NCI-H2227 treated with DMSO at 0.1 percent for 48 hours (cell line): ENCODE measurements at regions not wholly inside any gene's neighbourhood (a gene's known extent, or its start where the extent isn't known, plus 50 kb on each side); places are given as distances from the start of the nearest gene placed in this dataset.

ENCODE experiments used
- DNase-seq: peaks from one replicate; lab custom pipeline; 2025; lab: John Stamatoyannopoulos, UW

DNA sequence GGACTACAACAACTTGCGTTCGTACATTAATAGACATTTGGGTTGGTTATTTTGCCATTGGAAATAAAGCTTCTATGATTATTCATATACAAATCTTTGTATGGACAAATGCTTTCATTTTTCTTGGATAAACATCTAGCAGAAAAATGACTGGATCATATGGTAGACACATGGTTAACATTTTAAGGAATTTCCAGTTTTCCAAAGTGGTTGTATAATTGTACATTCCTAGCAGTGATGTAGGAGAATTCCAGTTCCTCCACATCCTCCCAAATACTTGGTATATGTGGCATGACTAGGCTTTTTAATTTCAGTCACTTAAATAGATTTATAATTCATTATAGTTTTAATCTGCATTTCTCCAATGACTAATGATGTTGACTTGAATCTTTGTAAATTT lies 246.2 kb upstream of the NCAM1 start:
- no peak for DNase-seq

DNA sequence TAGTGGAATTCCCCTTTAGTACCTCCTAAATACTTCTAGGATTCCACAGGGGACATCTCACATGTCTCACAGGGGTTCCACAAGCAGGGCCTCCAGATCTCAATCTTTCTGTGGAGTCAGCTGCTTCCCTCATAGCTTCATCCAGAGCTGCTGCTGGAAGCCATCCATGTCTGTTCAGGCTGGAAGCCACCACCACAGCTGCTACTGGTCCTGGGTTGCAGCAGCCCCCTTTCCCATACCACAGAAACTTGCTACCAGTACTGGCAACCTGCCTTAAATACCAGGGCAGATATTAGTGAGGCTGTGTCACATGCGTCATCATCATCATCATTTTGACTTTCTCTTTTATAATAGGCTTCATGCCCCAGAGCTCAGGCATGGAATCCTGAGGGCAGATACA lies 242.7 kb upstream of the NCAM1 start:
- DNase-seq = no peak

DNA sequence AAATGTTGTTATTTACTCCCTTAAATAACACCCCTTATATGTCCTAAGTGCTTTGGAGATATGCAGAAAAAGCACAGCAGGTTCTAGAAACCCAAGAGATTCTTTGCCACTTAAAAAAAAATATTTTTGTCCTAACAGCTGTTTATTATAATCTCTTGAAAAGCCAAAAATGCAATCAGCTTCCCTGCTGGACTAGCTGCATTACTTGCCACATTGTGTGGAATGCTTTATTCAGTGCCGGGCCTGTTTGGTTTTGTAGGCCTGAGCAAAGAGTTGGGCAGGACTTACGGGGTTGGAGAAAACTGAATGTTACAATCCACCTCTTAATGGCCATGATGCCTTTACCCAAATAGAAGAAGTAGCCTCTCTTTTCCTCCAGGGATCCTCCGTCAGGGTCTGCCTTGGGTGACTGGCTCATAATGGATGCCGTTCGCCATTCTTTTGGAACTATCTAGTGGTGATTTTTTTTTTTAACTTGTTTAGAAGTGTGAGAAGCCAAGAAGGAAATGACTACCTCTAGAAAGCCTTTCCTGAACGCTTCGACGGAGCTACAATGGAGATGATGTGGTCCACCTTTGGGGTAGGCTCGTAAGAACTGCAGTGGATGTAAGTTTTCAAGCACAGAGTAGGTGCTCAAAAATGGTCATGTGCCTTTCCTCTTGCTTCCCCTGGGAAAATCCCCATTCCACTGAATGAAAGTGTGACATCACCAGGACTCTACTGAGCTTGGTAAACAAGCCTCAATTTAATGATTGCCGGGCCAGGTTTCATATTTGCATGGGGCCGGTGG lies 241.3 kb upstream of the NCAM1 start:
- DNase-seq = no peak

GRCh38 chr11:112722148-112722547 lies 239.1 kb upstream of the NCAM1 start:
- no peak for DNase-seq

DNA sequence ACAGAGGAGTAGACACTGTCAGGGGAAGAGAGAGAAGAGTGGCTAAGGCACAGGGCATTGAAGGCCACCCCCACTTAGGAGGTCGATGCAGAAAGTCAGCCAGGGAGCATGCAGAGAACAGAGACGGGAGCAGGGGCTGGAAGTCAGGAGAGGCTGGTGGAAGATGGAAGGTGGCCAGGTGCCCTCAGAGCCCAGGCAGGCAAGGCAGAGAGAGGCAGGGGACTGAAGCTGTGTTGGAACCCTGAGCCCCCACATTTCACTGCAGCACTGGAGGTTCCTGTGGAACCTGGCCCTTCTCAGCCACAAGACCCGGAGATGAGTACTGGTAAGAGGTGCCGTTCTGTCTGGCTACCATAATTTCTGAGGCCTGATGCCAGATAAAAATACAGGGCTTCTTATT lies 238.3 kb upstream of the NCAM1 start:
- DNase-seq = no peak

DNA sequence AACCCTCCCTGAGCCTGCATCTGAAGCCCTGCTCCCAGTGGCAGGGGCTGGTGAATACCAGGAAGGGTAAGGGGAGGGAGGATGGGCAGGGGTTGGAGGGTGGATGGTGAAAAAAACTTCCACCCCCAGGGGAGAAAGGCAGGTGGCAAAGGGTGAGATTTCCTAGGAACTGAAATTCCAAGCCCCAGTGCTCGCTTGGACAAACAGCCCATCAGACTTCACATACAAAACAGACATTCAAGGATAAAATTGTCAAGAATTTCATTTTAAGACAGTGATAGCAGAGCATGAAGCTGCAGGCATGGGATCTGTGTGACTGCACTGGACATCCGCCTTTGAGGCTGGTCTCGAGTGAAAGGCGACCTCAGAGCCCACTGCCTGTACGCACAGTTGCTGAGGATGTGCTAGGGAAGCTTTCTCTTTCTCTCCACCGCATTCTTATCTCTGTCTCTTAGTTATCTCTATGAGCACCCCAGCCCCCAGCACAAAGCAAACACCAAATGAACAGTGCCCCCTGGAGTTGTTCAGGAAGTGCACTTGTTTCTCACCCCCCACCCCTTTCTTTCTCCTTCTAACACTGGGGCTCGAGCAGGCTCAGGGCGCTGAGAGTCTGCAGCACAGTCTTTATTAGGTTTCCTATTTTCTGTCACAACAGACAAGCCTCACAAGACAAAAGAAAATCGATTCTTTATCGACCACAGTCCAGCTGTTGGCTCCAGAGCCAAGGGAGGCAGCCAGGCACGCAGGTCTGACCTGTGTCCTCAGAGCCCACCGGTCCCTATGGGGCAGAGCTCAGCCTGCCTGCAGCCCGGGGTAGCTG lies 237.3 kb upstream of the NCAM1 start:
- DNase-seq = no peak

GRCh38 chr11:112724496-112724790 lies 236.8 kb upstream of the NCAM1 start:
- DNase-seq = no peak

- DNase-seq = no peak
These were observed 235.6 kb upstream of the NCAM1 start for GRCh38 chr11:112725636-112726035.

GRCh38 chr11:112727341-112727841 lies 233.8 kb upstream of the NCAM1 start:
- DNase-seq = no peak

GRCh38 chr11:112728288-112728687 lies 232.9 kb upstream of the NCAM1 start:
- DNase-seq = no peak

DNA sequence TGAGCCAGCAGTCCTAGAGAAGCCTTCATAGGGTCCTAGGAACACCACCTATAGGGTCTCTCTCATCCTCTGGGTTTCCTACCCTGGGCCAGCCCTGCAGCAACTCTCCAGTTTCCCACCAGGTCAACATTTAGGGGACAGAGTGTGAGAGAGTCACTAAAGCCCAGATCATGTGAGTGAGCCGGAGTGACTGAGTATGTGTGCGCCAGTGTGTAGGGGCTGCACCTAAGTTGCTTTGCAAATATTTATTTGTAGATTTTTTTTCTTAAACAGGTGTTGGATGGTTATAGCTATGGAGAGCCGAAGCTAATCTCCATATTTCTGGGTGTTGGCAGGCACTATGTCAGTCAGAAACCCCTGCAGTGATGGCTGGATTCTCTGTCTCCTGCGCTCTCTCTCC lies 232.5 kb upstream of the NCAM1 start:
- no peak for DNase-seq

GRCh38 chr11:112730591-112730990 lies 230.6 kb upstream of the NCAM1 start:
- DNase-seq = no peak

GRCh38 chr11:112731538-112731937 lies 229.7 kb upstream of the NCAM1 start:
- DNase-seq = no peak

DNA sequence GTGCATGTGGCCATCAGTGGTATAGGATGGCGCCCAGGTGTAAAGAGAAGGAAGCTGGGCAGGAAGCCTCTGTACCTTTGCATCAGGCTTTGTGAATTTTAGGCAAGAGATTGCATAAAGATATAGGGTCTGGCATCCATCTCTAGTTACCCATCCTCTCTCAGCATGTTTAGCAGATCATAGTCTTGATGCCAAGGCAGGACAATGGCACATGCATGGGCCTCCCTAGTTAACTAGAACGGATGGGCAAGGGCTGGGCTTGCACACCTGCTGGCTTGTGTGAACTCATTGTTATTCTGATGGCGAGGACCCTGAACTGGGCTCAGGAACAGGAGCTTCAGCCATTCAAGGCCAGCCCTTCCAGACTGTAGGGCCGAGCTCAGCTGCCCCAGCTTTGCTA lies 229.2 kb upstream of the NCAM1 start:
- no peak for DNase-seq

DNA sequence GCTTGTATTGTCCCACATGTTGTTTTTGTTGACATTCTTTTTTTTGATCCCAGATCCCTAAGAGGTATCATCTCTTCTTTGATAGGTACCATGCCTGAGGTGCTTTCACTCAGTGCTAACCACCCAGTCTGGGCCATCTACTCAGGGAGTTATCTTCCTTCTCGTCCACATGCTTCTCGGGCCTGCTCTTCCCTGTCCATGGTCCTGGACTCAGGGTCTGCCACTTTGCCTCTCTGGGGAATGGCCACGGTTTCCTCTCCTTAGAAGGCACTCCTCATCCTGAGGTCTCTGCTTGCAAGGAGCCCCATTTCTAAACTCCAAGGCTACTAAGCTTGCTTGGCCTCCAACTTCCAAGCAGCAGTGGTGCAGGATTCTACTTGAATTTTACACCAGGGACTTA lies 227.0 kb upstream of the NCAM1 start:
- DNase-seq = no peak

GRCh38 chr11:112735470-112735869 lies 225.8 kb upstream of the NCAM1 start:
- no peak for DNase-seq

DNA sequence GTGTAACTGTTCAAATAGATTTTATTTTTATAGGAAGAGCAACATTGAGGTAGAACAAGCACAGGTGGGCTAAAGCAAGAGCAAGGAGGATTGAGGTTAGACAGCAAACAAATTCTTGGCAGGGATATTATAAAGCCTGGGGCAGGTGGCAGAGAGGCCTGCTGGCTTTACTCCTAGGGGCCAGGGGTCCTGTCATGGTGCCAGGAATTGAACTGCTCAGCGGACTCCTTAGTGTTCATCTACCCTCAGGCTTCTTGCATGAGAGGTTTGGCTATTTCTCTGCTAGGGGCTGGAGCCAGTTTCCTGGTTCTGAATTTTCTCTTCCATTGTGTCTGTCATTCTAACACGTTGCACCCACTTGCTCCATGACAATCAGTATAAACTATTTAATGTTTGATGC lies 217.2 kb upstream of the NCAM1 start:
- DNase-seq = no peak

DNA sequence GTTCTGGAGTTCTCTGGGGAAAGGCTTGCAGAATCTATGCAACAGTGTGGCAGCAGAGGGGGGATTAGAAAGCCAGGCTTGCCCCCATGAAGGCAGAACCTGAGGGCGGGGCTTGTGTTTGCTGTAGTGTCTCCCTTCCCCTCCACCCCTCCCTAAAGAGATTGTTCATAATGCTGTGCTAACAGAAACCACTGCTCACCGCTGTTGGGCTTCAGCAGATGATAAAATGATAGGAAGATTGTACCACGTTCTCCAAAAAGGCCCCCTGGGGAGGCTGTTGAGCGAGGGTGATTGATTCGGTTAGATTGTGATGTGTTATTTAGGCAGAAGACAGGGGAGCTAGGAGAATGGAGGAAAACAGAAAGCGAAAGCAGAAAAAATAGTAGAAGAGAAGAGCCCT lies 215.2 kb upstream of the NCAM1 start:
- DNase-seq = no peak

DNA sequence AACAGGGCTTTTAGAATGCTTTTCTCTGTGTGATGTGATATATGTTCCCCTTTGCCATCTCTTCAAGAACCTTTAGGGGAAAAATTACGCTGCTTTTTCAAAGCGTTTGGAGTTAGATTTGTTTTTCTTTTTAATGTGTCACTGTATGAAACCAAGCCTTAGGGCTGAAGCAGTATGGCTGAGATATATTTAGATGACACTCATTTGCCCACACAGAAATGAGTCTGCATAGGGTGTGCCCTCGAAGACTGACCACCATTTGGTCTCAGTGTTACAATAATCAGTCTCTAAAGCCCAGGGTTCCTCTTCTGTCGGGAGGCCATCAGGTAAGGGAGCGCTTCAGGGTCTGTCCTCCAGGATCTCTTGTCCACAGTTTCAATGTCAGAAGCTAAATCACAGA lies 213.0 kb upstream of the NCAM1 start:
- DNase-seq = no peak

DNA sequence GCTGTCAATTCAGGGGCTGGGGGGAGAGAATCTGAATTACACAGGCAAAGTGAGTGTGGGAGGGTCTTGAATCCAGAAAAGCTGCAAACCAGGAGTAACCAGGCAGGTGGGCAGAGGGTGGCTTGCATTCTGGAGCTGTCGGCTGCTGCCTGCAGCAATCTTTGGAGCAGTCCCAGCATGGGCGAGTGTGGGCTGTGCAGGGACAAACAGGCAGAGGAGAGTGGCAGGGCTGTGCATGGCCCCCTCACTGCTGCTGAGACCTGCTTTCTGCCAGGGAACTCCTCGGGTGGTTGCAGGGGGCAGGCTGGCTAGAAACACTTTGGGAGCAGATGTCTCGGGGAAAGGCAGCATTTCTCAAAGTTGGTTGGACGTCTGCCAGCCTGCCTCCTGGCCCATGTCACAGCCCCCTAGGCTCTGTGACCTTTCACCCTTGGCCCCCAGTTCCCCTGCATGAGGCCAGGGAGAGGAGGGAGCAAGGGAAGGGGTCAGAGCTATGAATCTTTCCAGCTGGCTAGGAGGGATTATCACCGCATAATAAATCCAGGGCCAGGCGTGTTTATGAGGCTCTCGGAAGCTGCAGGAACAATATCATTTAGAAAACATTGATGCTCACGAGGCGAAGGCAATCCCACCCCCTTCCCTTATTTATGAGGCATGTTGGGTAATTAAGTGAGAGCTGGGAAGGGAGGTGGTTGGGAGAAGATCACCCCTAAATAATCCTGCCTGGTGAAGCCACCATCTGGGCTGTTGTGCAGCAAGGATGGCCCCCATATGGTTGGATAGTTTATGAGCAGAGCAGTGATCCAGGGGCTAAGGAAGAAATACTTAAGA lies 212.3 kb upstream of the NCAM1 start:
- DNase-seq = no peak

- no peak for DNase-seq
These were observed 209.9 kb upstream of the NCAM1 start for GRCh38 chr11:112751329-112751728.

DNA sequence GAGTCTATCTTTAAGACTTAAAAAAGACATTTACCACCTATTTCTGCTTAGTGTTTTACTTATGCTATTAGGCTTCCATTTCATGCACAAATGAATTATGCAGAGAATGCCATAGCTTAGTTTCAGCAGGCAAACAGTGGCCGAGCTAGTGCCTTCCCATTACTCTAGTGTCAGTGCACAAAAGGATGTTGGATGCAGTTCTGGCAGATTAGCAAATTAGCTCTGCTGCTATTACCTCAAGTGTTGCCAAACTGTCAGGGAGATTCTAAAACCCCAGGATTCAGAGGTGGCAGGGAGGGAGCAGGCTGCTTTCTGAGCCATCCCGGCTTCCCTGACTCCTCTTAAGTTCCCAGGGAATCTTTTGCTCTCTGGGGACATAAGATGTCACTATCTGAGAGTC lies 209.4 kb upstream of the NCAM1 start:
- DNase-seq = no peak

- DNase-seq = no peak
These were observed 208.7 kb upstream of the NCAM1 start for GRCh38 chr11:112752563-112752962.
